DOHH2 (cell line): ENCODE measurements at regions not wholly inside any gene's neighbourhood (a gene's known extent, or its start where the extent isn't known, plus 50 kb on each side); places are given as distances from the start of the nearest gene placed in this dataset.

Experiments used
- EZH2phosphoT487 ChIP-seq: fragments of 200-600 bp; sonication (generic); IDR thresholded peaks from 2 replicates; pipeline ENCODE4 v1.6.1; 2017; ENCODE audit warnings: borderline replicate concordance, mild to moderate bottlenecking, antibody characterized with exemption, low read length, moderate library complexity, mixed read lengths
- TF ChIP-seq, protein P1 (sequence below): fragments of 200-600 bp; sonication (generic); IDR thresholded peaks from one replicate; pipeline ENCODE4 v1.5.1; 2014; ENCODE audit warnings: antibody characterized with exemption, mild to moderate bottlenecking, low read depth, low read length; ENCODE audit not compliant: poor library complexity, severe bottlenecking

DNA sequence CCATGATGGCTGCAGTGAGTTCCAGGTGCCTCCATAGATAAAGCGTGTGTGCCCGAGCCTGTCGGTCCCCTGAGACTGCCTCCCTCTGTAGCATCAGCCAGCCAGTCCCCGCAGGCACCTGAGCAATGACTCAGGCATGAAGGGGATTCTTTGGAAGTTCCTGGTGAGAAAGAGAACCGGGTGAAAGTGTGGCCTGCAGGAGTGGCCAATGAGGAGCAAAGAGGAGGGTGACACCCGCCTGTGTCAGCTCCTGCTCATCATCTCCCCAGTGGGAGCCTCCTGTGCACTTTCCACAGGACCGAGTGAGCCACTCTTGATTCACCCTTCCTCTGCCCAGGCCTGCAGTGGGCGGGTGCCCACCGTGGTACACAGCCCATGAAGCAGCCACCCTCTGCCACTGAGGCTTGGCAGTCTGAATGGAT lies 71.2 kb upstream of the PTPN1 start:
- TF ChIP-seq, protein P1, sequence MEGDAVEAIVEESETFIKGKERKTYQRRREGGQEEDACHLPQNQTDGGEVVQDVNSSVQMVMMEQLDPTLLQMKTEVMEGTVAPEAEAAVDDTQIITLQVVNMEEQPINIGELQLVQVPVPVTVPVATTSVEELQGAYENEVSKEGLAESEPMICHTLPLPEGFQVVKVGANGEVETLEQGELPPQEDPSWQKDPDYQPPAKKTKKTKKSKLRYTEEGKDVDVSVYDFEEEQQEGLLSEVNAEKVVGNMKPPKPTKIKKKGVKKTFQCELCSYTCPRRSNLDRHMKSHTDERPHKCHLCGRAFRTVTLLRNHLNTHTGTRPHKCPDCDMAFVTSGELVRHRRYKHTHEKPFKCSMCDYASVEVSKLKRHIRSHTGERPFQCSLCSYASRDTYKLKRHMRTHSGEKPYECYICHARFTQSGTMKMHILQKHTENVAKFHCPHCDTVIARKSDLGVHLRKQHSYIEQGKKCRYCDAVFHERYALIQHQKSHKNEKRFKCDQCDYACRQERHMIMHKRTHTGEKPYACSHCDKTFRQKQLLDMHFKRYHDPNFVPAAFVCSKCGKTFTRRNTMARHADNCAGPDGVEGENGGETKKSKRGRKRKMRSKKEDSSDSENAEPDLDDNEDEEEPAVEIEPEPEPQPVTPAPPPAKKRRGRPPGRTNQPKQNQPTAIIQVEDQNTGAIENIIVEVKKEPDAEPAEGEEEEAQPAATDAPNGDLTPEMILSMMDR: no peak
- no peak for TF ChIP-seq EZH2phosphoT487
